SK-N-MC (cell line): ENCODE measurements at regions not wholly inside any gene's neighbourhood (a gene's known extent, or its start where the extent isn't known, plus 50 kb on each side); places are given as distances from the start of the nearest gene placed in this dataset.

Source experiments
- EZH2 ChIP-seq: fragments of 200-600 bp; sonication (generic); IDR thresholded peaks from one replicate; pipeline ENCODE4 v1.6.1; 2017; ENCODE audit warnings: antibody characterized with exemption
- FOXP2 ChIP-seq: optimal IDR thresholded peaks from 2 replicates; pipeline ENCODE3; 2011; ENCODE audit warnings: mild to moderate bottlenecking, moderate library complexity; ENCODE audit not compliant: insufficient read depth; ENCODE audit errors: extremely low read length, control extremely low read depth
- POLR2AphosphoS5 ChIP-seq: IDR thresholded peaks from 2 replicates; pipeline ENCODE4 v1.6.1; 2012; ENCODE audit warnings: mild to moderate bottlenecking, low read depth, low read length, borderline replicate concordance

DNA sequence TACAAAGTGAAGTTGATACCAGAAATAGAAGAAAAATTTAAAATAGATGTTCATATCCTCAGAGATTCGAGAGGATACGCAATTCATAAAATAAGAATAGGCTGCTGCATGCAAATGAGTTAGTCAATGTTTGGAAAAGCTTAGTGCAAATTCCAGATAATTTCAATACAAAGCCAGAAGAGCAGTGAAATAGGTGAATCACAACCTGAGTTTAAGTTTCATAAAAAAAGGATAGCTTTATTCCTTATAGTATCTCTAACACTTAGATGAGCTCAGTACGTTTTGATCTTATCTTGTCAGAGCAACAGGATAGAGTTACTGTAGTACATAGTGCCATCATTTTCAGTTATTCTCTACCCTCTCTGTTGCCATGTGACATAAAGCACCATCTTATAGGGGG is 653.4 kb upstream of the ZNF608 start:
- no peak for TF ChIP-seq POLR2AphosphoS5
- TF ChIP-seq EZH2 = no peak
- TF ChIP-seq FOXP2 = no peak
